Common myeloid progenitor, CD34-positive (primary cell): ENCODE measurements at regions not wholly inside any gene's neighbourhood (a gene's known extent, or its start where the extent isn't known, plus 50 kb on each side); places are given as distances from the start of the nearest gene placed in this dataset.

Source experiments
- CTCF ChIA-PET: fragments of 350-600 bp; sonication (Branson Sonifier 250); formaldehyde crosslinking; loops from one replicate; lab custom pipeline; 2021; ENCODE audit warnings: antibody characterized with exemption; lab: Charles Lee
- POLR2A ChIA-PET: fragments of 350-600 bp; sonication (Branson Sonifier 250); formaldehyde crosslinking; loops from one replicate; lab custom pipeline; 2021; ENCODE audit warnings: antibody characterized with exemption; lab: Charles Lee
- DNase-seq, 3 donors: peaks; one replicate each; pipeline versions ENCODE4 v3.0.0 to v3.0.0-alpha.2; 2013
- H3K27ac ChIP-seq, 2 experiments: 1 replicate in 1 of 2; 2 replicates in 1 of 2; pipeline ENCODE4 v1.7.0; 2013; ENCODE audit warnings: inconsistent platforms in 2 of 2, low read length in 2 of 2, mild to moderate bottlenecking in 2 of 2, low read depth in 1 of 2, moderate library complexity in 1 of 2; ENCODE audit not compliant: severe bottlenecking in 2 of 2, insufficient read depth in 1 of 2, poor library complexity in 1 of 2
- H3K27me3 ChIP-seq, 5 experiments: replicated peaks in 2 of 5; 1 replicate in 3 of 5; 2 replicates in 2 of 5; pipeline versions ENCODE4 v1.6.1 to v1.7.0; 2013; ENCODE audit warnings: low read length in 4 of 5, mild to moderate bottlenecking in 2 of 5, moderate library complexity in 2 of 5, inconsistent platforms in 1 of 5; ENCODE audit not compliant: insufficient read depth in 5 of 5, control insufficient read depth in 4 of 5
- H3K36me3 ChIP-seq, 4 experiments: 1 replicate in 2 of 4; 2 replicates in 2 of 4; pipeline versions ENCODE4 v1.6.1 to v1.7.0; 2013; ENCODE audit warnings: low read length in 3 of 4, control low read depth in 1 of 4, mild to moderate bottlenecking in 1 of 4; ENCODE audit not compliant: control insufficient read depth in 4 of 4, insufficient read depth in 4 of 4
- H3K4me1 ChIP-seq, 4 experiments: 1 replicate in 3 of 4; 2 replicates in 1 of 4; pipeline versions ENCODE4 v1.6.1 to v1.7.1; 2013; ENCODE audit warnings: low read length in 3 of 4, mild to moderate bottlenecking in 3 of 4, control low read depth in 1 of 4, inconsistent platforms in 1 of 4, moderate library complexity in 1 of 4; ENCODE audit not compliant: control insufficient read depth in 4 of 4, insufficient read depth in 4 of 4; ENCODE audit errors: control extremely low read depth in 1 of 4
- H3K4me3 ChIP-seq, 7 experiments: 1 replicate in 4 of 7; 2 replicates in 3 of 7; pipeline versions ENCODE4 v1.5.1 to v1.7.0; 2013; ENCODE audit warnings: mild to moderate bottlenecking in 7 of 7, low read length in 6 of 7, moderate library complexity in 6 of 7, inconsistent platforms in 2 of 7, low read depth in 2 of 7, control low read depth in 1 of 7; ENCODE audit not compliant: insufficient read depth in 4 of 7, control insufficient read depth in 1 of 7; ENCODE audit errors: extremely low read depth in 1 of 7
- H3K9me3 ChIP-seq, 5 experiments: 1 replicate in 4 of 5; 2 replicates in 1 of 5; pipeline versions ENCODE4 v1.6.1 to v1.7.1; 2013; ENCODE audit warnings: low read length in 4 of 5, mild to moderate bottlenecking in 2 of 5, inconsistent platforms in 1 of 5, low read depth in 1 of 5, moderate library complexity in 1 of 5; ENCODE audit not compliant: control insufficient read depth in 4 of 5, insufficient read depth in 2 of 5; ENCODE audit errors: control extremely low read depth in 1 of 5
- WGBS: methylation state at CpG from one replicate; pipeline ENCODE4 v1.1.5; 2013; ENCODE audit not compliant: insufficient coverage; 5-methylcytosine and 5-hydroxymethylcytosine counted together

GRCh38 chr18:5091741-5092140 lies 105.3 kb downstream of the AKAIN1 start:
- Histone ChIP-seq H3K36me3 (no peaks in the 10 kb centered on the region), H3K4me1 (peaks cover 0 to 5% (median under 1%) of the 10 kb centered on the region in 4 experiments), H3K4me3 (no peak overlapping the region), H3K27me3 (no peaks in the 10 kb centered on the region), H3K9me3 (peaks cover 0 to 12% (median 0%) of the 10 kb centered on the region in 5 experiments), H3K27ac (no peak overlapping the region)
- CTCF ChIA-PET, result interaction anchor here (1.2 kb wide), 1 partner anchor 23 kb away, joined by 3 read pairs; no protein-coding TSS in a partner anchor
- WGBS, result 100% methylated on average over 1 of the region's 2 CpGs
- POLR2A ChIA-PET, result interaction anchor here (0.6 kb wide), 1 partner anchor 57 kb away, joined by 7 read pairs; no protein-coding TSS in a partner anchor
- DNase-seq, result no peak

- Histone ChIP-seq H3K27me3 (no peaks in the 10 kb centered on the region), H3K4me1 (no peaks in the 10 kb centered on the region), H3K4me3 (no peak overlapping the region), H3K9me3 (no peaks in the 10 kb centered on the region), H3K36me3 (no peaks in the 10 kb centered on the region), H3K27ac (no peak overlapping the region)
- ChIA-PET CTCF (interaction anchor here (1.0 to 2.3 kb wide), 5 partner anchors 9 to 553 kb away, joined by 3 to 11 read pairs (median 3); no protein-coding TSS in a partner anchor), POLR2A (no interaction called here)
- no peak for DNase-seq
- WGBS, result 100% methylated on average over 2 of the region's 3 CpGs
Observed at GRCh38 chr18:5075297-5075696, 121.8 kb downstream of the AKAIN1 start.

GRCh38 chr18:5073026-5073944 lies 123.8 kb downstream of the AKAIN1 start:
- peaks cover 0 to 1% (median 0%) of the 10 kb centered on the region in 5 experiments for H3K27me3 ChIP-seq
- no peaks in the 10 kb centered on the region for H3K36me3 ChIP-seq
- H3K4me1 ChIP-seq, result no peaks in the 10 kb centered on the region
- CTCF ChIA-PET, result interaction anchor here (0.6 to 2.3 kb wide), 16 partner anchors 8 to 966 kb away, joined by 3 to 11 read pairs (median 3); no protein-coding TSS in a partner anchor
- H3K4me3 ChIP-seq, result no peak overlapping the region
- 47% methylated on average over 5 of the region's 9 CpGs for WGBS
- no peaks in the 10 kb centered on the region for H3K9me3 ChIP-seq
- peak; percentile 67 to 85 (median 78) for DNase-seq
- H3K27ac ChIP-seq, result no peak overlapping the region
- POLR2A ChIA-PET, result interaction anchor here (0.7 kb wide), 1 partner anchor 351 kb away, joined by 3 read pairs; no protein-coding TSS in a partner anchor

- CTCF ChIA-PET, result interaction anchor here (0.6 to 3.8 kb wide), 3 partner anchors 11 to 23 kb away, joined by 3 to 22 read pairs (median 4); no protein-coding TSS in a partner anchor
- Histone ChIP-seq H3K36me3 (no peaks in the 10 kb centered on the region), H3K9me3 (no peaks in the 10 kb centered on the region), H3K27ac (no peak overlapping the region), H3K4me3 (no peak overlapping the region), H3K27me3 (peaks cover 0 to 2% (median 0%) of the 10 kb centered on the region in 5 experiments), H3K4me1 (no peaks in the 10 kb centered on the region)
- POLR2A ChIA-PET, result no interaction called here
- 87% methylated on average over 2 of the region's 3 CpGs for WGBS
- no peak for DNase-seq
Observed at GRCh38 chr18:5068851-5069250, 128.2 kb downstream of the AKAIN1 start.

- Histone ChIP-seq H3K9me3 (no peaks in the 10 kb centered on the region), H3K4me3 (no peak overlapping the region), H3K27me3 (peaks cover 0 to 3% (median 0%) of the 10 kb centered on the region in 5 experiments), H3K36me3 (no peaks in the 10 kb centered on the region), H3K4me1 (no peaks in the 10 kb centered on the region), H3K27ac (no peak overlapping the region)
- ChIA-PET POLR2A (no interaction called here), CTCF (interaction anchor here (1.5 kb wide), 1 partner anchor 230 kb away, joined by 3 read pairs; no protein-coding TSS in a partner anchor)
- DNase-seq, result peak; percentile 25 to 42 (median 39)
- WGBS, result 100% methylated on average over 2 of the region's 2 CpGs
Observed at GRCh38 chr18:5066380-5066977, 130.6 kb downstream of the AKAIN1 start.

GRCh38 chr18:5065615-5066014 lies 131.4 kb downstream of the AKAIN1 start:
- ChIA-PET CTCF (no interaction called here), POLR2A (no interaction called here)
- 100% methylated on average over 2 of the region's 2 CpGs for WGBS
- Histone ChIP-seq H3K9me3 (no peaks in the 10 kb centered on the region), H3K27ac (no peak overlapping the region), H3K27me3 (peaks cover 0 to 3% (median 0%) of the 10 kb centered on the region in 5 experiments), H3K4me3 (no peak overlapping the region), H3K4me1 (no peaks in the 10 kb centered on the region), H3K36me3 (no peaks in the 10 kb centered on the region)
- DNase-seq, result no peak
